Esophagus squamous epithelium (tissue), 4 donors: ENCODE measurements at regions not wholly inside any gene's neighbourhood (a gene's known extent, or its start where the extent isn't known, plus 50 kb on each side); places are given as distances from the start of the nearest gene placed in this dataset.

Experiments
- CTCF ChIP-seq, 6 experiments: fragments of 450-650 bp in 4 of 6; fragments of 200-600 bp in 2 of 6; sonication (generic) in 2 of 6; IDR thresholded peaks; one replicate each; pipeline ENCODE4 v1.5.1; 2016 to 2019; ENCODE audit warnings: antibody characterized with exemption in 6 of 6, mild to moderate bottlenecking in 4 of 6, moderate library complexity in 4 of 6
- POLR2A ChIP-seq, 4 donors: fragments of 450-650 bp; IDR thresholded peaks; one replicate each; pipeline ENCODE4 v1.6.1; 2017; ENCODE audit warnings: antibody characterized with exemption in 4 of 4, mild to moderate bottlenecking in 4 of 4, moderate library complexity in 3 of 4

GRCh38 chr5:159858871-159859270 is 57.4 kb upstream of the ADRA1B start:
- TF ChIP-seq CTCF (IDR thresholded peaks at IDR 0.05) (no peak), POLR2A (IDR thresholded peaks at IDR 0.05) (no peak)
